Hepatocyte (in vitro differentiated cells): ENCODE measurements at regions not wholly inside any gene's neighbourhood (a gene's known extent, or its start where the extent isn't known, plus 50 kb on each side); places are given as distances from the start of the nearest gene placed in this dataset.

ENCODE experiments used
- DNase-seq: peaks from one replicate; pipeline ENCODE4 v3.0.0-alpha.2; 2016; ENCODE audit warnings: low spot score
- H2AFZ ChIP-seq: fragments of 200-600 bp; sonication (generic); 2 replicates; pipeline ENCODE4 v1.6.0; 2016; ENCODE audit warnings: antibody characterized with exemption, mild to moderate bottlenecking
- H3K27ac ChIP-seq: fragments of 200-600 bp; sonication (generic); 2 replicates; pipeline ENCODE4 v1.5.1; 2016; ENCODE audit warnings: mild to moderate bottlenecking
- H3K27me3 ChIP-seq: fragments of 200-600 bp; sonication (generic); 2 replicates; pipeline ENCODE4 v1.6.1; 2016
- H3K36me3 ChIP-seq: fragments of 200-600 bp; sonication (generic); replicated peaks from 2 replicates; pipeline ENCODE4 v1.5.1; 2016; ENCODE audit warnings: low read depth; ENCODE audit not compliant: insufficient read depth
- H3K4me1 ChIP-seq: fragments of 200-600 bp; sonication (generic); 2 replicates; pipeline ENCODE4 v1.5.1; 2016; ENCODE audit warnings: mild to moderate bottlenecking, moderate library complexity; ENCODE audit not compliant: insufficient read depth
- H3K4me2 ChIP-seq: fragments of 200-600 bp; sonication (generic); 2 replicates; pipeline ENCODE4 v1.6.0; 2016
- H3K4me3 ChIP-seq: fragments of 200-600 bp; sonication (generic); 2 replicates; pipeline ENCODE4 v1.5.1; 2016; ENCODE audit warnings: mild to moderate bottlenecking
- H3K79me2 ChIP-seq: fragments of 200-600 bp; sonication (generic); 2 replicates; pipeline ENCODE4 v1.6.0; 2017; ENCODE audit warnings: mild to moderate bottlenecking
- H3K9me2 ChIP-seq: fragments of 200-600 bp; sonication (generic); replicated peaks from 2 replicates; pipeline ENCODE4 v1.6.0; 2017; ENCODE audit warnings: mild to moderate bottlenecking; ENCODE audit not compliant: insufficient read depth
- H3K9me3 ChIP-seq: fragments of 200-600 bp; sonication (generic); 2 replicates; pipeline ENCODE4 v1.5.1; 2016; ENCODE audit warnings: low read depth, mild to moderate bottlenecking
- H4K20me1 ChIP-seq: fragments of 200-600 bp; sonication (generic); 2 replicates; pipeline ENCODE4 v1.6.0; 2016; ENCODE audit warnings: mild to moderate bottlenecking; ENCODE audit not compliant: insufficient read depth, poor library complexity, severe bottlenecking
- EZH2 ChIP-seq: fragments of 200-600 bp; sonication (generic); IDR thresholded peaks from 2 replicates; pipeline ENCODE4 v1.6.1; 2016; ENCODE audit warnings: antibody characterized with exemption, mild to moderate bottlenecking, borderline replicate concordance
- EZH2phosphoT487 ChIP-seq: fragments of 200-600 bp; sonication (generic); IDR thresholded peaks from one replicate; pipeline ENCODE4 v1.6.1; 2018; ENCODE audit warnings: antibody characterized with exemption, mild to moderate bottlenecking, low read depth, moderate library complexity; ENCODE audit not compliant: unreplicated experiment, severe bottlenecking
- WGBS: methylation state at CpG from one replicate; pipeline ENCODE4 v1.1.6; 2016; ENCODE audit warnings: low lambda C conversion rate; ENCODE audit errors: missing lambda C conversion rate; 5-methylcytosine and 5-hydroxymethylcytosine counted together
- TF ChIP-seq, protein P1 (sequence below): fragments of 200-600 bp; sonication (generic); IDR thresholded peaks from 2 replicates; pipeline ENCODE4 v1.5.1; 2016; ENCODE audit warnings: antibody characterized with exemption, mild to moderate bottlenecking; ENCODE audit not compliant: poor library complexity

DNA sequence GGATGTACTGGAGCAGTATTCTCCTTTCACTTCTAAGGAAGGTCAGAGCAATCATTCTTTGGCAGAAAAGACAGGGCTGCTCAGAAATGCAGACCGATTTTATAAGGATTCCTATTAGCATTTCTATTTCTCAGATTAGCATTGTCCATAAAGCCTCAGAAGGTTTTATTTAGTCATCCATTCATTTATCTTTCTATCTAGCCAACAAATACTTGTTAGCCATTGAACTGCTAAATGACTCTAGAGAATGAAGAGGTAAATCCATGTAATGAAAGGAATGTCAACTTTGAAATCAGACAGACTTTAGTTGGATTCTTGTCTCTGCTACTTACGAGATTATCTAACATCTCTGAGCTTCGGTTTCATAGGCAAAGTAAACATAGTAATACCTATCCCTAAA, 165.2 kb downstream of the SLC25A46 start:
- Histone ChIP-seq H3K27ac (no peak overlapping the region), H3K36me3 (no peaks in the 10 kb centered on the region), H3K9me3 (no peaks in the 10 kb centered on the region), H3K79me2 (no peaks in the 10 kb centered on the region), H3K4me2 (peak overlapping the region; percentile 49), H3K4me1 (no peaks in the 10 kb centered on the region), H3K27me3 (no peaks in the 10 kb centered on the region), H2AFZ (no peak overlapping the region), H3K4me3 (no peak overlapping the region), H4K20me1 (no peaks in the 10 kb centered on the region), H3K9me2 (no peaks in the 10 kb centered on the region)
- WGBS = 32% methylated on average over 3 of the region's 3 CpGs
- DNase-seq = no peak
- TF ChIP-seq EZH2phosphoT487 (no peak), EZH2 (no peak)
- TF ChIP-seq, protein P1, sequence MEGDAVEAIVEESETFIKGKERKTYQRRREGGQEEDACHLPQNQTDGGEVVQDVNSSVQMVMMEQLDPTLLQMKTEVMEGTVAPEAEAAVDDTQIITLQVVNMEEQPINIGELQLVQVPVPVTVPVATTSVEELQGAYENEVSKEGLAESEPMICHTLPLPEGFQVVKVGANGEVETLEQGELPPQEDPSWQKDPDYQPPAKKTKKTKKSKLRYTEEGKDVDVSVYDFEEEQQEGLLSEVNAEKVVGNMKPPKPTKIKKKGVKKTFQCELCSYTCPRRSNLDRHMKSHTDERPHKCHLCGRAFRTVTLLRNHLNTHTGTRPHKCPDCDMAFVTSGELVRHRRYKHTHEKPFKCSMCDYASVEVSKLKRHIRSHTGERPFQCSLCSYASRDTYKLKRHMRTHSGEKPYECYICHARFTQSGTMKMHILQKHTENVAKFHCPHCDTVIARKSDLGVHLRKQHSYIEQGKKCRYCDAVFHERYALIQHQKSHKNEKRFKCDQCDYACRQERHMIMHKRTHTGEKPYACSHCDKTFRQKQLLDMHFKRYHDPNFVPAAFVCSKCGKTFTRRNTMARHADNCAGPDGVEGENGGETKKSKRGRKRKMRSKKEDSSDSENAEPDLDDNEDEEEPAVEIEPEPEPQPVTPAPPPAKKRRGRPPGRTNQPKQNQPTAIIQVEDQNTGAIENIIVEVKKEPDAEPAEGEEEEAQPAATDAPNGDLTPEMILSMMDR = no peak

DNA sequence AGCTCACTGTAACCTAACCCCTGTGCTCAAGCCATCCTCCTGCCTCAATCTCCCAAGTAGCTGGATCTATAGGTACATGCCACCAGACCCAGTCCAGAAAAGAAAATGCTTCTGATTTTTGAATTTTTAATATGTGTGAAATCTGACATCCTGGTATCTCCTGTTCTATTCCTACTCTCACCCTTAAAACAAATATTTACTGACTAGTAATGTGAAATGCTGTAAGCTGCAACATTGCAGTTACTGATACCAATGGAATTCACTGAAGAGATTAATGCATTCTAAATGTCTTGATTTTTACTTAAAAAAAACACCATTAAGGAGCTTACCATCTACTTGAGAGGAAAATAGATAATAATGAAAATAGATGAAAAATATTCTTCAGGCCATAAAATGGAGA, 162.7 kb upstream of the TSLP start:
- H3K27me3 ChIP-seq = no peaks in the 10 kb centered on the region
- H3K4me3 ChIP-seq = no peak overlapping the region
- no peak overlapping the region for H3K4me2 ChIP-seq
- H3K4me1 ChIP-seq = no peaks in the 10 kb centered on the region
- DNase-seq = no peak
- H3K9me3 ChIP-seq = no peaks in the 10 kb centered on the region
- no peaks in the 10 kb centered on the region for H3K79me2 ChIP-seq
- TF ChIP-seq, protein P1 = no peak
- TF ChIP-seq EZH2 (no peak), EZH2phosphoT487 (no peak)
- no peaks in the 10 kb centered on the region for H3K9me2 ChIP-seq
- H3K27ac ChIP-seq = no peak overlapping the region
- H3K36me3 ChIP-seq = no peaks in the 10 kb centered on the region
- H2AFZ ChIP-seq = no peak overlapping the region
- H4K20me1 ChIP-seq = no peaks in the 10 kb centered on the region

DNA sequence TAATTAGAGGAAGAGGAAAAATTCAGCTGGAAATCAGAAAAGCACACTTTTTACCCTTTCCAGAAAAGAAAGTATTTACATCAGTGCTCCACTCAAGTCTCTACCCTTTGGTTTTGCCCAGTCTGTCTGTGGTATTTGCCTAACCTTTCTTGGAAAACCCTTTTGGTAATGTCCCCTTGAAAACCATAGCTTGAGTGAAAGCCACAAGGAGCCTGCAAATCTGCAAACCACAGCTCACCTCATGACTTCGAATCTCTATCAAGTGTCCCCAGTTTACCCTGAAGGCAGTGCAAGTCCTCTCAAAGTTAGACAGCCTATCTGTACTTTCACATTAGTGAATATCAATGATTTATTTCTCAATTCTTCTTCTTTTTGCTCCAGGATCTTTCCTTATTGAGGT, 162.1 kb upstream of the TSLP start:
- no peaks in the 10 kb centered on the region for H3K4me1 ChIP-seq
- H3K4me2 ChIP-seq = no peak overlapping the region
- no peaks in the 10 kb centered on the region for H3K27me3 ChIP-seq
- 91% methylated on average over 1 of the region's 1 CpG for WGBS
- TF ChIP-seq, protein P1 = no peak
- TF ChIP-seq EZH2phosphoT487 (no peak), EZH2 (no peak)
- no peaks in the 10 kb centered on the region for H3K79me2 ChIP-seq
- no peak overlapping the region for H3K27ac ChIP-seq
- no peak overlapping the region for H3K4me3 ChIP-seq
- H3K9me2 ChIP-seq = no peaks in the 10 kb centered on the region
- H2AFZ ChIP-seq = no peak overlapping the region
- DNase-seq = no peak
- H3K36me3 ChIP-seq = no peaks in the 10 kb centered on the region
- H3K9me3 ChIP-seq = no peaks in the 10 kb centered on the region
- H4K20me1 ChIP-seq = no peaks in the 10 kb centered on the region

DNA sequence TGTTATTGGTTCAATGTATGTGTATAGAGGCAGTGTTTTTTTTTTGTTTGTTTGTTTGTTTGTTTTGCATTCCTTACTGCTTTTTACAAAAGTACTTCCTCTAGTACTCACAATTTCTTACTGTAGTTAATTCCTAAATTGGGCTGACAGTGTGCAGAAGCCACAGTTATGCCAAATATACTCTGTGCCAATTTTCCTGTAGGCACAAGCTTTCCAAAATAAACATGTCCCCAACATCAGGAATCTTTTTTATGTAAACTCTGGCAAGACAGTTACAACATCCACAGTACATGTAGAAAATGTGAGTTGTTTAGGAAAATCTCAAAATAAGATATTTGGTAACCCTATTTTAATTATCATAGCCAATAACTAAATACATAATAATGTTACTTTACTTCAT, 161.6 kb upstream of the TSLP start:
- Histone ChIP-seq H3K4me3 (no peak overlapping the region), H2AFZ (no peak overlapping the region), H3K9me3 (no peaks in the 10 kb centered on the region), H3K79me2 (no peaks in the 10 kb centered on the region), H4K20me1 (no peaks in the 10 kb centered on the region), H3K36me3 (no peaks in the 10 kb centered on the region), H3K4me2 (no peak overlapping the region), H3K9me2 (no peaks in the 10 kb centered on the region), H3K27ac (no peak overlapping the region), H3K4me1 (no peaks in the 10 kb centered on the region), H3K27me3 (no peaks in the 10 kb centered on the region)
- TF ChIP-seq EZH2 (no peak), EZH2phosphoT487 (no peak)
- TF ChIP-seq, protein P1 = no peak
- DNase-seq = no peak
